K562 (cell line): ENCODE measurements at regions not wholly inside any gene's neighbourhood (a gene's known extent, or its start where the extent isn't known, plus 50 kb on each side); places are given as distances from the start of the nearest gene placed in this dataset.

Experiments
- CTCF ChIP-seq, 3 experiments: IDR thresholded peaks in 2 of 3; conservative IDR thresholded peaks in 1 of 3; 2 replicates each; pipeline ENCODE4 v1.5.1; 2011 to 2012; ENCODE audit warnings: low read length in 3 of 3, mild to moderate bottlenecking in 3 of 3, control low read depth in 2 of 3, improper control_type of control experiment in 1 of 3, inconsistent platforms in 1 of 3, low read depth in 1 of 3, mixed read lengths in 1 of 3, moderate library complexity in 1 of 3; ENCODE audit not compliant: insufficient read depth in 2 of 3
- MAFK ChIP-seq: IDR thresholded peaks from 2 replicates; pipeline ENCODE4 v1.6.1; 2011; ENCODE audit warnings: low read length, improper control_type of control experiment
- POLR2A ChIP-seq: fragments of 450-650 bp; conservative IDR thresholded peaks from 2 replicates; pipeline ENCODE4 v1.6.1; 2016
- SMARCB1 ChIP-seq: IDR thresholded peaks from 2 replicates; pipeline ENCODE4 v1.6.1; 2011; ENCODE audit warnings: improper control_type of control experiment, low read depth; ENCODE audit not compliant: insufficient read length
- STAT5A ChIP-seq: IDR thresholded peaks from 2 replicates; pipeline ENCODE4 v1.6.1; 2012; ENCODE audit warnings: low read length, inconsistent platforms, borderline replicate concordance

GRCh38 chr6:93989630-93990029, 570.3 kb upstream of the EPHA7 start:
- TF ChIP-seq POLR2A (no peak), CTCF (IDR thresholded peaks at IDR 0.05 in 2 of 3, conservative IDR thresholded peaks at IDR 0.05 in 1 of 3; ENCODE audit: insufficient read depth in 2 of 3, low read depth in 1 of 3, low read length in 3 of 3) (no peak), STAT5A (no peak), SMARCB1 (no peak), MAFK (no peak)
